GM19452 (cell line): ENCODE measurements at regions not wholly inside any gene's neighbourhood (a gene's known extent, or its start where the extent isn't known, plus 50 kb on each side); places are given as distances from the start of the nearest gene placed in this dataset.
"Not testable (repeated sequence)": the region's sequence is repeated elsewhere in the genome, so short reads cannot be mapped to it uniquely, and the experiment has no call there.

Source experiments
- ATAC-seq: cut with Tn5 transposase; IDR thresholded peaks from one replicate; pipeline ENCODE4 v1.9.1; 2021; ENCODE audit not compliant: unreplicated experiment

DNA sequence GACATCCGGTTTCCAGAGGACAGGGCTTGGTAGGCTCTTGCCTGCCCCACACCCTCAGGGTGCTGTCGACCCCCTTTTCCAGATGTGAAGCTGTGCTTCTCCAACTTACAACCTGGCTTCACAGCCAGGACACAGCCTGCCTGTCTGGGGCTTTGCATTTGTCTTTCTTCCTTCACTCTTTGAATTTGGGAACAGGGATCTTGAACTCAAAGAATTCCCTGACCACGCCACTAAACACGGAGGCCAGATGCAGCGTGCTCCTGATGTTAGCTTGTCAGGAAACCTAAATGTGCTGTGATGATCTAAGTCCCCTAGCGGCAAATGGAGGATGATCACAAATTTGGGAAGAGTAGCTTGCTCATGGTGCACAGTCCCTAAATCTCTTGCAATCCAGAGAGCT is 244.8 kb upstream of the RGMA start:
- ATAC-seq, result no peak

- not testable (repeated sequence) for ATAC-seq
Measured at GRCh38 chr15:93333126-93333525, 244.1 kb upstream of the RGMA start.

GRCh38 chr15:93332168-93332553 is 243.2 kb upstream of the RGMA start:
- ATAC-seq, result no peak

GRCh38 chr15:93331545-93332167 is 242.6 kb upstream of the RGMA start:
- no peak for ATAC-seq

GRCh38 chr15:93330912-93331544 is 242.0 kb upstream of the RGMA start:
- ATAC-seq, result no peak

DNA sequence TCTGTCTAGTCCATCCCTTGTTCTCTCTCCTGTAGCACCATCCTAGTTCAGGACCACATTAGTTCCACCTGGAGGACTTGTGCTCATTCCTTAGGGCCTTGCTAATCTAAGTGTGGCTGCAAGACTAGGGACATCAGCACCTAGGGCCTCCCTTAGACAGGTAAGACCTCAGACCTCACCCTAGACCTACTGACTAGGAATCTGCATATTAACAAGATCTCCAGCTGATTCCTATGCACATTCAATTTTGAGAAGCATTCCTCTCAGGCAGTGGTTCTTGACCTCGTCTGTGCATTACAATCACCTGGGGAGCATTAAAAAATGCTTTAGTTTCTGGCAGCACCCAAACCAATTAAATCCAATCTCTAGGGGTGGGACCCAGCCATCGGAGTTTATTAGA is 238.4 kb upstream of the RGMA start:
- no peak for ATAC-seq

DNA sequence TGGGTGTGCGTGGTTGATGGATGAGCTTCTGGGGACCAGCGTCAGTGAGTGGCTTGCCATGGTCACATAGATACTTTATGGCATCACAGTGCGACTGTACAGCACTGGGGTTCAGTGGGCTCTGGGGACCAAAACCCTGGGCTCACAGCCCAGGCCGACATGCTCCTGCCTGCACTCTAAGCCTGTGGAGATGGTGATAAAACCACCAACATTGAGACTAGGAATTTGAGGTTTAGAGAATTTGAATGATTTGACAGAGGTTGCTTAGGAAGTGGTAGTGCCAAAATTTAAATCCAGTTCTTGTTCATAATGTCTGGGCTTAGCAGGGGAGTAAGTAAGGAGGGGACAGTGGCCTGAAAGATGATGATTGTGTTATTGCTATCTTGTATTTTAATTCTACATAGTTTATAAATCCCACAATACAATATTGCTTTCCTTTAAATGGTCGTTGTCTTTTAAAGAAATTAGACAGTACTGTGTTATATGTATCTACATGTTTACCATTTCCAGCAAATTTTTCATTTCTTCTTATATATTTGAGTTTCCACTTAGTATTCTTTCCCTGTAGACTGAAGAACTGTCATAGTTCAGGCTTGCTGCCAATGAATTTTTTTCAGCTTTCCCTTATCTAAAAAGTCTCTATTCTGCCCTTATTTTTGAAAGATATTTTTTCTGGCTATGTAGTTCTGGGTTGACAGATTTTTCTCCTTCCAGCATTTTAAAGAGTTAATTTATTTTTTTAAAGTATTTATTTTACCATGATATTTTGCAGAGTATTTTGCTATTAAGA is 235.4 kb upstream of the RGMA start:
- ATAC-seq, result no peak

- no peak for ATAC-seq
Measured at GRCh38 chr15:93321881-93322282, 232.9 kb upstream of the RGMA start.

GRCh38 chr15:93319121-93319814 is 230.3 kb upstream of the RGMA start:
- no peak for ATAC-seq

DNA sequence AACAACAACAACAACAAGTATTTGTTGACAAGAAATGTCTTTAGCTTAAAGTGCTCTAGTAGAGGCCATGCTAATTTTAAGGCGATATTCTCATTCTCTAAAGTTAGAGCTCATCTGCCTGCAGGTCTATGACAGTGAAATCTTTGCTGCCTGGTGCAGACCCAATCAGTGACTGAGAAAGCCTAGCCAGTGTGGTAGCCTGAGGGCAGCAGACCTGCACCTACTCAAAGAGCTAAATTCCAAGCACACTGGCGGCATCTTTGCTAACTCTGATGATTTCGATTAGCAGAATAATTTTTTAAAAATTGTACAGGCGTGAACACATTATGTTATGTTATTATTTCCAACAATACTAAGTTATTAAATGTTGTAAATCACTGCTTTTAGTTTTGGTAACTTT is 228.8 kb upstream of the RGMA start:
- no peak for ATAC-seq

DNA sequence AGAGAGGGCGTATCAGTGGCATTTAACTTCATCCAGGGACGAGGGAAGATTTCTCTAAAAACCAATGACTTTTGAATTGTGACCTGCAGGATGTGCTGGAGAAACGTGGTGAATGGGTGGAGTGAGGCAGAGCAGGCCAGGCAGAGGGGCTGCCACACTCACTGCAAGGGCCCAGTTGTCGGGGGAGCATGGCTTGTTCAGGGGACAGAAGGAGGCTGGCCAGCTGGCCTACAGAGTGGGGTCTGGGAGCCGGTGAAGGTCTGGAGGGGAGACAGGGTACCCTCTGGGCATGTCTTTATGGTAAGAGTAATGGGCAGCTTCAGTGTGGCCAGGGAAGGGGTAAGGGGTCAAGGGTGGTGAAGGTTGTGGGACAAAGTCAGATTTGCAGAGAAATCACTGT is 225.2 kb upstream of the RGMA start:
- ATAC-seq, result no peak

- ATAC-seq, result no peak
Measured at GRCh38 chr15:93312891-93313486, 224.0 kb upstream of the RGMA start.

DNA sequence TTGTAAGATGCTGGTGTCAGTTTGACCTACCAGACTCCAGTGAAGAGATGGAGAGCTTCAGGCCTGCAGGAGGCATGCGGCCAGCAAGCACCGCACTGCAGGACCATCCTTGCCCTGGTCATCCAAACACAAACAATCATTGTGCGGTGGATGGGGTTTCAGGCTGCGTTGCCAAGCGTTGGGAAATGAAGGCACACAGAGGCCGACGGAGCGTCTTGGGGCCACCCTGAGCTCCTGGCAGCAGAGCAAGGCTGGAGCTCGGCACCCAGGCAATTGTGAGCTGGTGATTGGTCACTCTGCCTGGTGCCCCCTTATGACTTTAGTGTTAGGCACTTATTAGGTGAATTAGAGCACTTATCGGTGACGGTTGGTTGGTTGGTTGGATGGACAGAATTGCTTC is 222.6 kb upstream of the RGMA start:
- ATAC-seq, result no peak

DNA sequence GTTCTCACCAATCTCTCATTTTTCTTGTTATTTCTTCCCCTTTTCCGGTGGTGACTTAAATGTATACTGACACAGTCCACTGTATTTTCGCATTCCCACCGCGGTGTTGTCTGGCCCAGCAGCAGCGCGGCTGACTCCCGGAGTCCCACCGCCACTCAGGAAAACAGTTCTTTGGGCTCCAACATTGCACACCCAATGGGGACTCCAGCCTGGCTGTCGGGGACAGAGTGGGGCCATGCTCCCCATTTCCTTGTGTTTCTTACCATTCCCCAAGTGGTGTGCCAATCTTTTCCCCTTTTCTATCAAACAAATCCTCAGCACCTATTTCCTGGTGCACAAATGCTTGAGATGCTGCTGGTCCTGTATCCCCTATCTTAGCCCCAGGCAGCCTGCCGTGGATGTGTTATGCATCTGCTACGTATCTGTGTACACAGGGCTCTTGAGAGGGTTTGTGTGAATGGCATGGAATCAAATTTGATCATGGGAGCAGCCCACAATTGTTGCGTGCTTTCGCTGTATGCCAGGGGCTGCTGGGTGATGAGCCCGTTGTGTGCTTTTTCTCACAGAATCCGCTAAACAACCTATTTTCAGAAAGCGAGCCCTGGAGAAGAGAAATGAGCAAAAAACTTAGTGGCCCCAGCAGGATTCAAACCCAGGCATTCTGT is 219.1 kb upstream of the RGMA start:
- ATAC-seq, result no peak

DNA sequence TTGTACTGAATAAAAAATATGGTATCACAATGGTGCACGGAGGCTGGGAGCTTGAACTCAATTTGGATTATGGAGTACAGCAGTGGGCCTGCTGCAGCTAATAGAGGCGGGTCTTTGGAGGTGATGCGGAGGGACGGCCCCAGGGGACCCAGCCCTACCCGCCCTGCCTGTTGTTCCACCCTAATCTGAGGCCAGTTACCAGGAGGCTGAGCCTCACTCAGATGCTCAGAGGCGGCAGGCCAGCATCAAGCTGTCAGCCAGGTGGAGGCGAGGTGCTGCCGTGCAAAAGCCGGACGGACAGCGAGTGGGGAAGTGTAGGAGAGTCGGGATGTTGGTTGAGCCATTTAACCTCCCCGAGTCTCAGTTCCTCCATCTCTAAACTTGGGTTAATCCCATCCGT is 218.5 kb upstream of the RGMA start:
- ATAC-seq, result no peak

DNA sequence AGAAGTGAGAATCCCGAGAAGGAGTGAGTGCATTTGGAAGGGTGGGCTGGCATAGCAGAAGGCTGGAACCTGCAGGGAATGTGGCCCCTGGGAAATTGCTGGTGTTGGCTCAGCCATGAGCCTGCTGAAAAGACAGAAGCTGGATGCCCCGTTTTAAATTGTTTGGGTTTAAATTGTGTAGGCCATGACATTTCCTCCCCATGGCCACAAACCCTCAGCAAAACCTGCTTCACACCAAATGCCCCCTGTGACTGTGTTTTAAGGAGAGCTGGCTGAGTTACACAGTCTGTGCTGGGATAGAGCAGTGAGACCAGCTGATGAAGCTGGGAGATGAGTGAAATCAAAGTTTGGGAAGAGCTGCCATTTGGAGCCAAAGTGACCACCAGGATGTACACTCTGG is 216.3 kb upstream of the RGMA start:
- ATAC-seq, result no peak

- ATAC-seq, result no peak
Measured at GRCh38 chr15:93302080-93302765, 213.2 kb upstream of the RGMA start.

DNA sequence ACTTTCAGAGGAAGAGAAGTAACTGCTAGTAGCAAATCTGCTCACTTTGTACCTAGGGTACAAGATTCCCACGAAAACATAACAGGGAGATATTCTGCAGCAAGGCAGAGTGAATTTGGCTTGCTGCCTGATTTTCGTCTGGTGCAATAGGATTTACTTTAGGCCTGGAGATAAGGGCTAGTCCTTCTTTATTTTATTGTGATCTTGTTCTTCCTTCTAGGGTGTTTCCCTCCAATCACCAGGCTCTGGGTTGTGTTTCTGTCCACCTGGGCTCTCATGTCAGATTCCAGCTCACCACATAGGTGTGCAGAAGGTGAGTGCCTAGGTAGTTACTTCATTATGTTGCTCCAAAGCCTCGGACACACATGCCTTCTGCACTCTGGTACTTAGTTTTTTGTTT is 211.8 kb upstream of the RGMA start:
- no peak for ATAC-seq

GRCh38 chr15:93299675-93300074 is 210.7 kb upstream of the RGMA start:
- ATAC-seq, result no peak

DNA sequence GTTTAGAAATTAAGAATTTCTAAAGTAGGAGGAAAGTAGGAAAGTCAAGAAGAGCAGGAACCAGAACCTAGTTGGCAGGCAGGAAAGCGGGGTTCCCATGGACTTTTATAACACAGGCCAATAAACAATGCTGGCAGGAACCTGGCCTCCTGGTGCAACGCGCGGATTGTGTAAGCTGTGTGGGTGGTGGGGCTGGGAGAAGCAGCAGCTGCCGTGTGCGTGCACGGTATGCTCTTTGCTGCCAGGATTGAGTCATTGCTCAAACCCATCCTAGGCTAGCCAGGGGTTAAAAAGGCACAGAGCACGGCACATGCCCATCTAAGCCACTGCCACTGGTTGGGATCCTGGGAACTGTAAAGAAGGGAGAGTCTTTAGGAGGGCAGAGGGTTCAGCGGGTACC is 209.9 kb upstream of the RGMA start:
- no peak for ATAC-seq
